ENCODE measurements at regions not wholly inside any gene's neighbourhood (a gene's known extent, or its start where the extent isn't known, plus 50 kb on each side); places are given as distances from the start of the nearest gene placed in this dataset.

DNA sequence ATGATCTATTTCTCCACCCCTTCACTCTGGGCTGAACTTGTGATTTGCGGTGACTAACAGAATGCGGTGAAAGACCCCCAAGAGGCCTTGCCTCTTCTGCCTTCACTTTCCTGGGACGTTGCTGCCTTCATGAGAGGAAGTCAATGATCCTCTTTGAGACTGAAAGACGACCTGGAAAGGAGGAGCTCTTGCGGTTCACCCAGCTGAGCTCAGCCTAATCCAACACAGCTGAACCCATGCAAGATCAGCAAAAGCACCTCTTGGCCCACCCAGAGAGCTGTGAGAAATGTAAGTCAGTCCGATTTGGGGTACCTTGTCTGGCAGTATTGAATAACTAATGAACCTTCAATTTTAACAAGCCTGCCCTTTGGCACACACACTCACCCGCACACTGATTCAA lies 767.4 kb upstream of the TPTE start:
- TF ChIP-seq CTCF (IDR thresholded peaks at IDR 0.05) (no peak), POLR2A (IDR thresholded peaks at IDR 0.05) (no peak)

All from Peyer's patch (tissue), 4 donors.